Keratinocyte (primary cell): ENCODE measurements at regions not wholly inside any gene's neighbourhood (a gene's known extent, or its start where the extent isn't known, plus 50 kb on each side); places are given as distances from the start of the nearest gene placed in this dataset.

Source experiments
- DNase-seq: peaks from one replicate; pipeline ENCODE4 v3.0.0-alpha.2; 2011; ENCODE audit warnings: low read depth, missing footprints, low spot score
- FAIRE-seq: peaks from 2 replicates; lab custom pipeline; 2011; peaks lifted over from hg19 to GRCh38; lab: Jason Lieb, UNC
- H2AFZ ChIP-seq: 2 replicates; pipeline ENCODE4 v1.6.0; 2012; ENCODE audit warnings: low read length, control low read depth, inconsistent platforms; ENCODE audit not compliant: control insufficient read depth
- H3K27ac ChIP-seq: 2 replicates; pipeline ENCODE4 v1.5.1; 2011; ENCODE audit warnings: low read length; ENCODE audit not compliant: control insufficient read depth, insufficient read depth
- H3K27me3 ChIP-seq: 3 replicates; pipeline ENCODE4 v1.6.0; 2011; ENCODE audit warnings: low read length; ENCODE audit not compliant: control insufficient read depth, insufficient read depth; ENCODE audit errors: extremely low read depth
- H3K36me3 ChIP-seq, 2 experiments: 2 replicates in 1 of 2; 3 replicates in 1 of 2; pipeline ENCODE4 v1.5.1; 2011; ENCODE audit warnings: low read length in 2 of 2, mild to moderate bottlenecking in 1 of 2; ENCODE audit not compliant: control insufficient read depth in 2 of 2, insufficient read depth in 2 of 2; ENCODE audit errors: extremely low read depth in 1 of 2
- H3K4me1 ChIP-seq: 3 replicates; pipeline ENCODE4 v1.5.1; 2011; ENCODE audit warnings: low read length; ENCODE audit not compliant: control insufficient read depth, insufficient read depth; ENCODE audit errors: extremely low read depth
- H3K4me2 ChIP-seq: 3 replicates; pipeline ENCODE4 v1.6.0; 2011; ENCODE audit warnings: low read depth, low read length; ENCODE audit not compliant: control insufficient read depth, insufficient read depth; ENCODE audit errors: extremely low read depth
- H3K4me3 ChIP-seq, 3 experiments: fragments of 200-600 bp in 1 of 3; sonication (generic) in 1 of 3; 2 replicates in 2 of 3; 3 replicates in 1 of 3; pipeline ENCODE4 v1.5.1; 2011 to 2016; ENCODE audit warnings: low read length in 3 of 3, mild to moderate bottlenecking in 3 of 3, control low read depth in 2 of 3, inconsistent platforms in 1 of 3, low read depth in 1 of 3, mixed read lengths in 1 of 3, mixed run types in 1 of 3, moderate library complexity in 1 of 3; ENCODE audit not compliant: control insufficient read depth in 2 of 3, insufficient read depth in 2 of 3; ENCODE audit errors: extremely low read depth in 1 of 3
- H3K79me2 ChIP-seq: 2 replicates; pipeline ENCODE4 v1.6.0; 2012; ENCODE audit warnings: low read length; ENCODE audit not compliant: control insufficient read depth, insufficient read depth
- H3K9ac ChIP-seq: 3 replicates; pipeline ENCODE4 v1.6.0; 2011; ENCODE audit warnings: low read length; ENCODE audit not compliant: control insufficient read depth, insufficient read depth; ENCODE audit errors: extremely low read depth
- H3K9me1 ChIP-seq: 3 replicates; pipeline ENCODE4 v1.6.0; 2011; ENCODE audit warnings: low read length; ENCODE audit not compliant: control insufficient read depth, insufficient read depth; ENCODE audit errors: extremely low read depth
- H3K9me3 ChIP-seq: 2 replicates; pipeline ENCODE4 v1.5.1; 2012; ENCODE audit warnings: low read depth, low read length; ENCODE audit not compliant: control insufficient read depth
- H4K20me1 ChIP-seq: 3 replicates; pipeline ENCODE4 v1.6.0; 2011; ENCODE audit warnings: low read length; ENCODE audit not compliant: control insufficient read depth, insufficient read depth; ENCODE audit errors: extremely low read depth
- EZH2 ChIP-seq: IDR thresholded peaks from one replicate; pipeline ENCODE4 v1.6.1; 2012; ENCODE audit warnings: inconsistent platforms, mild to moderate bottlenecking, low read length, moderate library complexity
- dilution Hi-C: fragments of 300-500 bp; cut with MboI; formaldehyde crosslinking; loops from one replicate; pipeline ENCODE4 v1.7.0; 2020; ENCODE audit warnings: low sequenced_read_pairs; ENCODE audit not compliant: extremely low pct_ligation_motif_present
- TF ChIP-seq, protein P1 (sequence below), 3 experiments: IDR thresholded peaks in 1 of 3; conservative IDR thresholded peaks in 1 of 3; optimal IDR thresholded peaks in 1 of 3; 2 replicates in 2 of 3; 3 replicates in 1 of 3; pipeline versions ENCODE3 to v1.5.1; 2011; ENCODE audit warnings: low read length in 3 of 3, mild to moderate bottlenecking in 3 of 3, moderate library complexity in 2 of 3, control low read depth in 1 of 3, inconsistent platforms in 1 of 3; ENCODE audit not compliant: insufficient read depth in 2 of 3; ENCODE audit errors: extremely low read depth in 1 of 3

DNA sequence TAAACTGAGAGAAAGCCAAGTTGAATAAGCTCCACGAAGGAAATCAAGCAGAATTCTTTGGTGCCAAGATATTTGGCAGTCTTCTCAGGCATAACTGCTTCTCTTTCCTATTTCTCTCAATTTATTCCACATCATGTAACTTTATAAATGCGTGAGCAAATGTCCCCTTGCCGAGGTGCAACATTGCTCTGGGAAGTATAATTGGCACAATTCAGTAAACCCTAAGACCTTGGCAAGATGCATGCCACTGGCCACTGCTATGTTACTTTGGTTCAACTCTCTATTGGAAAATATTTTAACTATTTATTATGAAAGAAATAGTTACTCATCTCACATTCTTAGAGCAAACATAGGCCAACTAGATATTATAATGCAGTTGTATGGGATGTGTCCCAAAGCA lies 170.2 kb downstream of the SUCNR1 start:
- H3K9me1 ChIP-seq, result no peaks in the 10 kb centered on the region
- H3K79me2 ChIP-seq, result no peaks in the 10 kb centered on the region
- H3K4me2 ChIP-seq, result no peak overlapping the region
- no peak overlapping the region for H3K4me3 ChIP-seq
- H3K36me3 ChIP-seq, result no peaks in the 10 kb centered on the region
- DNase-seq, result no peak
- no peak overlapping the region for H3K9ac ChIP-seq
- H2AFZ ChIP-seq, result no peak overlapping the region
- TF ChIP-seq, protein P1, sequence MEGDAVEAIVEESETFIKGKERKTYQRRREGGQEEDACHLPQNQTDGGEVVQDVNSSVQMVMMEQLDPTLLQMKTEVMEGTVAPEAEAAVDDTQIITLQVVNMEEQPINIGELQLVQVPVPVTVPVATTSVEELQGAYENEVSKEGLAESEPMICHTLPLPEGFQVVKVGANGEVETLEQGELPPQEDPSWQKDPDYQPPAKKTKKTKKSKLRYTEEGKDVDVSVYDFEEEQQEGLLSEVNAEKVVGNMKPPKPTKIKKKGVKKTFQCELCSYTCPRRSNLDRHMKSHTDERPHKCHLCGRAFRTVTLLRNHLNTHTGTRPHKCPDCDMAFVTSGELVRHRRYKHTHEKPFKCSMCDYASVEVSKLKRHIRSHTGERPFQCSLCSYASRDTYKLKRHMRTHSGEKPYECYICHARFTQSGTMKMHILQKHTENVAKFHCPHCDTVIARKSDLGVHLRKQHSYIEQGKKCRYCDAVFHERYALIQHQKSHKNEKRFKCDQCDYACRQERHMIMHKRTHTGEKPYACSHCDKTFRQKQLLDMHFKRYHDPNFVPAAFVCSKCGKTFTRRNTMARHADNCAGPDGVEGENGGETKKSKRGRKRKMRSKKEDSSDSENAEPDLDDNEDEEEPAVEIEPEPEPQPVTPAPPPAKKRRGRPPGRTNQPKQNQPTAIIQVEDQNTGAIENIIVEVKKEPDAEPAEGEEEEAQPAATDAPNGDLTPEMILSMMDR (optimal IDR thresholded peaks at IDR 0.05 in 1 of 3, IDR thresholded peaks at IDR 0.05 in 1 of 3, conservative IDR thresholded peaks at IDR 0.05 in 1 of 3; ENCODE audit: extremely low read depth in 1 of 3, insufficient read depth in 2 of 3, low read length in 3 of 3), result no peak
- no peak for TF ChIP-seq EZH2
- no peak overlapping the region for H3K27ac ChIP-seq
- H3K4me1 ChIP-seq, result no peaks in the 10 kb centered on the region
- no peak for FAIRE-seq
- H4K20me1 ChIP-seq, result no peaks in the 10 kb centered on the region
- H3K27me3 ChIP-seq, result no peaks in the 10 kb centered on the region
- H3K9me3 ChIP-seq, result no peaks in the 10 kb centered on the region
- dilution Hi-C loops, result no loop called here

DNA sequence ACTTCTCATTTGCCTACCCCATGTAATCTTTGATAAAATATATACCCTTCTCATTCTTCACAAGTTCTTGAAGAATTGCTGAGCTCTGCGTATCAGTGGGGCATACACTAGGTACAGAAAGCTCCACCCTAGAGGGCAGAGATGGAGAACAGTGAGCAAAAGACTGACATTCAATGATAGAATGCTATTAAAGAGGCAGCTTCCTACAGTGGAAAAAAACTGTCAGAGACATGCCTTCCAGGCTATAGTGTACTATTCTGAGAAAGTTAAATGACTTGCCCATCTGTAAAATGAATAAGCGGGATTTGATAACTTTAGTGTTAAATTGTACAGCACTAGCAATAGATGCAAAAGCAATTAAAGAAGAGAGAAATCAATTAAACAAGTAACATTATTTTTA lies 172.8 kb downstream of the SUCNR1 start:
- H2AFZ ChIP-seq, result no peak overlapping the region
- no peaks in the 10 kb centered on the region for H3K4me1 ChIP-seq
- no peak overlapping the region for H3K4me3 ChIP-seq
- no peak for TF ChIP-seq EZH2
- TF ChIP-seq, protein P1 (optimal IDR thresholded peaks at IDR 0.05 in 1 of 3, IDR thresholded peaks at IDR 0.05 in 1 of 3, conservative IDR thresholded peaks at IDR 0.05 in 1 of 3; ENCODE audit: extremely low read depth in 1 of 3, insufficient read depth in 2 of 3, low read length in 3 of 3), result no peak
- no peak overlapping the region for H3K4me2 ChIP-seq
- DNase-seq (no peak), FAIRE-seq (no peak)
- H3K79me2 ChIP-seq, result no peaks in the 10 kb centered on the region
- no peaks in the 10 kb centered on the region for H3K9me3 ChIP-seq
- H3K27me3 ChIP-seq, result no peaks in the 10 kb centered on the region
- H3K9ac ChIP-seq, result no peak overlapping the region
- H4K20me1 ChIP-seq, result no peaks in the 10 kb centered on the region
- dilution Hi-C loops, result no loop called here
- H3K9me1 ChIP-seq, result no peaks in the 10 kb centered on the region
- no peaks in the 10 kb centered on the region for H3K36me3 ChIP-seq
- no peak overlapping the region for H3K27ac ChIP-seq
